Activated naive CD4-positive, alpha-beta T cell treated with anti-CD3 and anti-CD28 coated beads for 36 hours (primary cell): ENCODE measurements at regions not wholly inside any gene's neighbourhood (a gene's known extent, or its start where the extent isn't known, plus 50 kb on each side); places are given as distances from the start of the nearest gene placed in this dataset.

Source experiments
- CTCF ChIA-PET: fragments of 350-600 bp; sonication (Branson Sonifier 250); formaldehyde crosslinking; loops from one replicate; lab custom pipeline; 2021; ENCODE audit warnings: antibody characterized with exemption; lab: Charles Lee
- DNase-seq: peaks from one replicate; pipeline ENCODE4 v3.0.0-alpha.2; 2020
- H3K27ac Mint-ChIP-seq: one replicate; pipeline ENCODE4 v1.8.0; 2021; ENCODE audit warnings: mild to moderate bottlenecking, mixed read lengths
- H3K27me3 Mint-ChIP-seq: one replicate; pipeline ENCODE4 v1.8.0; 2021; ENCODE audit warnings: low read depth, mixed read lengths
- H3K36me3 Mint-ChIP-seq: one replicate; pipeline ENCODE4 v1.8.0; 2021; ENCODE audit warnings: low read depth, mixed read lengths
- H3K4me1 Mint-ChIP-seq: one replicate; pipeline ENCODE4 v1.8.0; 2021; ENCODE audit warnings: low read depth, mixed read lengths
- H3K4me3 Mint-ChIP-seq: one replicate; pipeline ENCODE4 v1.8.0; 2021; ENCODE audit warnings: mild to moderate bottlenecking, moderate library complexity, mixed read lengths
- H3K9me3 Mint-ChIP-seq: one replicate; pipeline ENCODE4 v1.8.0; 2021; ENCODE audit warnings: mixed read lengths
- intact Hi-C: fragments of 100-400 bp; cut with micrococcal nuclease; formaldehyde crosslinking; loops from one replicate; pipeline ENCODE4 v1.15.1; 2023

GRCh38 chr13:103405297-103405696 is 339.1 kb upstream of the SLC10A2 start:
- Mint-ChIP-seq H3K27me3 (no peaks in the 10 kb centered on the region), H3K36me3 (no peaks in the 10 kb centered on the region), H3K27ac (no peak overlapping the region), H3K4me3 (no peak overlapping the region), H3K9me3 (no peaks in the 10 kb centered on the region), H3K4me1 (no peaks in the 10 kb centered on the region)
- DNase-seq: no peak
- CTCF ChIA-PET: no interaction called here
- intact Hi-C loops: no loop called here

DNA sequence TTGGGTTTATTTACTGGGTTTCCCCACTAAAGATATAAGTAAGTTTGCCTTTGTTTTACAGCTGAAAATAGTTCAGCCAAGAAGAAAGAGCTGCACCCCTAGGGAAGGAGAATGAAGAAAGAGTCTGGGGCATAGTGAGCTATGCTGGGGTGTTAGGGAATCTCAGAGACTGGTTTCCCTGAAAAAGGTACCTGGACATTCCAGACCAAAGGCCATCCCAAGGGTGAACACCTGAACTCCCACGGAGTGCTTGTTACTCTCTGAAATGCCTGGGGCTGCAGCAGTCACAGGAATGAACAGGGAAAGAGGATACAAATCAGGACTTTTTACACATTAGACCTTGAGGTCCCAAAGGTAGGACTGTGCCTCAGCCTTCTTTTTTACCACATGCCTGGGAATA is 337.6 kb upstream of the SLC10A2 start:
- peaks cover 4% of the 10 kb centered on the region for H3K9me3 Mint-ChIP-seq
- H3K27ac Mint-ChIP-seq: no peak overlapping the region
- no peaks in the 10 kb centered on the region for H3K27me3 Mint-ChIP-seq
- H3K4me1 Mint-ChIP-seq: no peaks in the 10 kb centered on the region
- DNase-seq: no peak
- H3K4me3 Mint-ChIP-seq: no peak overlapping the region
- H3K36me3 Mint-ChIP-seq: no peaks in the 10 kb centered on the region
- CTCF ChIA-PET: no interaction called here
- intact Hi-C loops: no loop called here

- H3K36me3 Mint-ChIP-seq: no peaks in the 10 kb centered on the region
- H3K4me1 Mint-ChIP-seq: no peaks in the 10 kb centered on the region
- no peak overlapping the region for H3K4me3 Mint-ChIP-seq
- intact Hi-C loops: no loop called here
- H3K27me3 Mint-ChIP-seq: no peaks in the 10 kb centered on the region
- DNase-seq: no peak
- no peak overlapping the region for H3K27ac Mint-ChIP-seq
- CTCF ChIA-PET: no interaction called here
- peaks cover 4% of the 10 kb centered on the region for H3K9me3 Mint-ChIP-seq
Observed at GRCh38 chr13:103403148-103403740, 337.0 kb upstream of the SLC10A2 start.

GRCh38 chr13:103395139-103395538 is 328.9 kb upstream of the SLC10A2 start:
- H3K27me3 Mint-ChIP-seq: no peaks in the 10 kb centered on the region
- no peak overlapping the region for H3K27ac Mint-ChIP-seq
- intact Hi-C loops: no loop called here
- no peak overlapping the region for H3K4me3 Mint-ChIP-seq
- no peak for DNase-seq
- CTCF ChIA-PET: no interaction called here
- no peaks in the 10 kb centered on the region for H3K4me1 Mint-ChIP-seq
- H3K9me3 Mint-ChIP-seq: peaks cover 6% of the 10 kb centered on the region
- no peaks in the 10 kb centered on the region for H3K36me3 Mint-ChIP-seq

DNA sequence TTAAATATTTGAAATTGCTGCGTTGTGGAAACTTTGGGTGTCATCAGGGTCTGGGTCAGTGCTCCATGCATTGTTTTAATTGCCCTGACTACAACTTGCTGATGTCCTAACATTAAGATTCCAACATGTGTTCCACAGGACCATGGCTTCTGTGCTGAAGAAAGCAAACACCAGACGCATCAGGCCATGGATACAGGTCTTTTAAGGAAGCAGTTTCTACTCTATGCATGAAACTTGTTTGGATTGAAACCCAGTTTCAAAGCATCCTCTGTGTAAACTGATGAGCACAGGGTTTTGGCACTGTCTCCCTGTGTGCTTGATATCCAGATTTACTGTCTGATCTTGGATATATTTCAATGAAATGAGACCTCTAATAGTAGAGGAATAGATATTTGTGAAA is 328.4 kb upstream of the SLC10A2 start:
- H3K4me1 Mint-ChIP-seq: no peaks in the 10 kb centered on the region
- CTCF ChIA-PET: no interaction called here
- H3K4me3 Mint-ChIP-seq: no peak overlapping the region
- DNase-seq: no peak
- H3K27ac Mint-ChIP-seq: no peak overlapping the region
- H3K9me3 Mint-ChIP-seq: peaks cover 6% of the 10 kb centered on the region
- H3K36me3 Mint-ChIP-seq: no peaks in the 10 kb centered on the region
- intact Hi-C loops: no loop called here
- no peaks in the 10 kb centered on the region for H3K27me3 Mint-ChIP-seq

- Mint-ChIP-seq H3K36me3 (no peaks in the 10 kb centered on the region), H3K4me1 (no peaks in the 10 kb centered on the region), H3K9me3 (peaks cover 2% of the 10 kb centered on the region), H3K27ac (no peak overlapping the region), H3K4me3 (no peak overlapping the region), H3K27me3 (no peaks in the 10 kb centered on the region)
- no peak for DNase-seq
- intact Hi-C loops: no loop called here
- CTCF ChIA-PET: no interaction called here
Observed at GRCh38 chr13:103391936-103392335, 325.7 kb upstream of the SLC10A2 start.

- H3K4me1 Mint-ChIP-seq: no peaks in the 10 kb centered on the region
- DNase-seq: no peak
- no peaks in the 10 kb centered on the region for H3K27me3 Mint-ChIP-seq
- H3K9me3 Mint-ChIP-seq: no peaks in the 10 kb centered on the region
- intact Hi-C loops: no loop called here
- H3K4me3 Mint-ChIP-seq: no peak overlapping the region
- H3K27ac Mint-ChIP-seq: no peak overlapping the region
- CTCF ChIA-PET: no interaction called here
- no peaks in the 10 kb centered on the region for H3K36me3 Mint-ChIP-seq
Observed at GRCh38 chr13:103388839-103389238, 322.6 kb upstream of the SLC10A2 start.

DNA sequence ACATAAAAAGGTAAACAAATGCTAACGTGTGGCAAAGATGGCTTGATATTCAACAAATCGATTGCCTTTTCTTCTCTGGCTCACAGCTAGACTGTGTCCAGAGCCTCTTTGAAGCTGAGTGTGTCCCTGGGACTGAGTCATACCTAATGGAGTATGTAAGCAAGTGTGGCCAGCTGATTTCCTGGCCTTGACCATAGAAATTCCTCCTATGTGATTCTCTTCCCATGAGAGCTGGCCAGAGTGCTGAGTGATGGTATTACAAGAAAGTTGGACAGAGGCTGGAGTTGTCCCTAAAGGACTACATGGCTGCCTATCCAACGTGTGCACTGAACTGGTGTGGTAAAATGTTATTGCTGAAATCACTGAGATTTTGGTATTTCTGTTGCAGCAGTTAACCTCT is 320.1 kb upstream of the SLC10A2 start:
- Mint-ChIP-seq H3K4me3 (no peak overlapping the region), H3K9me3 (peaks cover 17% of the 10 kb centered on the region), H3K27me3 (no peaks in the 10 kb centered on the region), H3K4me1 (no peaks in the 10 kb centered on the region), H3K27ac (no peak overlapping the region), H3K36me3 (no peaks in the 10 kb centered on the region)
- intact Hi-C loops: no loop called here
- no peak for DNase-seq
- CTCF ChIA-PET: no interaction called here

GRCh38 chr13:103373916-103374315 is 307.7 kb upstream of the SLC10A2 start:
- Mint-ChIP-seq H3K4me1 (no peaks in the 10 kb centered on the region), H3K9me3 (no peaks in the 10 kb centered on the region), H3K27ac (no peak overlapping the region), H3K36me3 (no peaks in the 10 kb centered on the region), H3K27me3 (no peaks in the 10 kb centered on the region), H3K4me3 (no peak overlapping the region)
- intact Hi-C loops: no loop called here
- DNase-seq: no peak
- CTCF ChIA-PET: no interaction called here

GRCh38 chr13:103371271-103371670 is 305.1 kb upstream of the SLC10A2 start:
- intact Hi-C loops: no loop called here
- Mint-ChIP-seq H3K36me3 (no peaks in the 10 kb centered on the region), H3K27me3 (no peaks in the 10 kb centered on the region), H3K4me1 (no peaks in the 10 kb centered on the region), H3K4me3 (no peak overlapping the region), H3K27ac (no peak overlapping the region), H3K9me3 (no peaks in the 10 kb centered on the region)
- no peak for DNase-seq
- CTCF ChIA-PET: no interaction called here

- Mint-ChIP-seq H3K27ac (no peak overlapping the region), H3K9me3 (no peaks in the 10 kb centered on the region), H3K4me3 (no peak overlapping the region), H3K4me1 (no peaks in the 10 kb centered on the region), H3K27me3 (no peaks in the 10 kb centered on the region), H3K36me3 (no peaks in the 10 kb centered on the region)
- no peak for DNase-seq
- CTCF ChIA-PET: no interaction called here
- intact Hi-C loops: no loop called here
Observed at GRCh38 chr13:103370790-103371189, 304.6 kb upstream of the SLC10A2 start.

DNA sequence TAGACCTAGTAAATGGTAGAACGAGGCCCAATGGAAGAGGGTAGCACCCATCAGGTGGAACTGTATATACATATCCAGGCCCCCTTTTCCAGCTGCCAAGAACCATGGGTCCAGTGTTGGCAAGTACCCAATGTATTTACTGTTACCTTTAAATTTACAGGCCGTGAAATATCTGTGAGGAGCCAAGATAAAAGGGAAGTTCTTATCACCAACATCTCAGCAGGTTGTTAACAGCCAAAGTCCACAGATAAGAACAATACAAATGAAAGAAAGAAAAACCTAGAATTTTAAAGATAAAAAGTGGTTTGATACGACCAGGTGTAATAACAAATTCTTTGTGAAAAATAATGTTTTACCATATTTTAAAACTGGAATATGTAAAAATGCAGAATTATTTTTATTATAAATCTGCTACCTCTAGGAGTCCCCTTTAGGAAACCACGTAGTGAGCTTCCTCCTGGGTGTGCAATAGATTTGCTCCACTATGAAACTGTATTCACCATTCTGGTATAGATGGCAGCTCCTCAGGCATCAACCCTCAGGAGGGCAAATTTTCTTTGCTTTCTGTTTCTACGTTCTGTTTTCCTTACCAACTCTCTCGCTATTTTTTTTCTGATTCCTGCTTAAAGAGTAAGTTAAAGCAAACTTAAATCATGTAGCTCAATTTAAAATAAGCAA is 292.2 kb upstream of the SLC10A2 start:
- Mint-ChIP-seq H3K27me3 (no peaks in the 10 kb centered on the region), H3K9me3 (peaks cover 7% of the 10 kb centered on the region), H3K27ac (no peak overlapping the region), H3K4me1 (no peaks in the 10 kb centered on the region), H3K36me3 (no peaks in the 10 kb centered on the region), H3K4me3 (no peak overlapping the region)
- intact Hi-C loops: no loop called here
- CTCF ChIA-PET: no interaction called here
- no peak for DNase-seq

- Mint-ChIP-seq H3K4me1 (no peaks in the 10 kb centered on the region), H3K27me3 (peaks cover 3% of the 10 kb centered on the region), H3K36me3 (no peaks in the 10 kb centered on the region), H3K4me3 (no peak overlapping the region), H3K9me3 (peaks cover 6% of the 10 kb centered on the region), H3K27ac (no peak overlapping the region)
- intact Hi-C loops: no loop called here
- DNase-seq: no peak
- CTCF ChIA-PET: no interaction called here
Observed at GRCh38 chr13:103356226-103356864, 290.1 kb upstream of the SLC10A2 start.
